SU-DHL-6 (cell line): ENCODE measurements at regions not wholly inside any gene's neighbourhood (a gene's known extent, or its start where the extent isn't known, plus 50 kb on each side); places are given as distances from the start of the nearest gene placed in this dataset.

ENCODE experiments used
- CTCF ChIP-seq: fragments of 200-600 bp; sonication (generic); IDR thresholded peaks from one replicate; pipeline ENCODE4 v1.5.1; 2017; ENCODE audit warnings: antibody characterized with exemption, mild to moderate bottlenecking, low read length, moderate library complexity; ENCODE audit not compliant: insufficient read depth, poor library complexity, severe bottlenecking
- EZH2phosphoT487 ChIP-seq: fragments of 200-600 bp; sonication (generic), shearing (Covaris generic); conservative IDR thresholded peaks from 2 replicates; pipeline ENCODE4 v1.6.1; 2018; ENCODE audit warnings: mild to moderate bottlenecking, antibody characterized with exemption, low read length, moderate library complexity, mixed read lengths

GRCh38 chr18:42458226-42458625 is 503.2 kb downstream of the PIK3C3 start:
- TF ChIP-seq CTCF (no peak), EZH2phosphoT487 (no peak)
